GM06990 (cell line): ENCODE measurements at regions not wholly inside any gene's neighbourhood (a gene's known extent, or its start where the extent isn't known, plus 50 kb on each side); places are given as distances from the start of the nearest gene placed in this dataset.
"Not testable (repeated sequence)": the region's sequence is repeated elsewhere in the genome, so short reads cannot be mapped to it uniquely, and the experiment has no call there.

Source experiments
- DNase-seq: peaks from one replicate; pipeline ENCODE4 v3.0.0-alpha.2; 2011; ENCODE audit not compliant: insufficient read length; ENCODE audit errors: extremely low read depth
- H3K27me3 ChIP-seq: replicated peaks from 2 replicates; pipeline ENCODE4 v1.6.0; 2011; ENCODE audit warnings: low read length; ENCODE audit not compliant: control insufficient read depth, insufficient read depth
- H3K36me3 ChIP-seq: 2 replicates; pipeline ENCODE4 v1.5.1; 2011; ENCODE audit warnings: low read length; ENCODE audit not compliant: control insufficient read depth, insufficient read depth
- H3K4me3 ChIP-seq: replicated peaks from 2 replicates; pipeline ENCODE4 v1.5.1; 2011; ENCODE audit warnings: low read depth, mild to moderate bottlenecking, control low read depth, low read length
- CTCF ChIP-seq: IDR thresholded peaks from 2 replicates; pipeline ENCODE4 v1.5.1; 2011; ENCODE audit warnings: low read length, control low read depth, mild to moderate bottlenecking, inconsistent platforms; ENCODE audit not compliant: insufficient read depth, poor library complexity, severe bottlenecking

GRCh38 chr6:144510859-144511258 is 225.7 kb downstream of the UTRN start:
- TF ChIP-seq CTCF = no peak
- no peaks in the 10 kb centered on the region for H3K27me3 ChIP-seq
- DNase-seq = no peak
- no peak overlapping the region for H3K4me3 ChIP-seq
- H3K36me3 ChIP-seq = no peaks in the 10 kb centered on the region; the same call in 1 of the 2 replicates

GRCh38 chr6:144515761-144516160 is 230.6 kb downstream of the UTRN start:
- no peak overlapping the region for H3K4me3 ChIP-seq
- DNase-seq = no peak
- H3K36me3 ChIP-seq = no peaks in the 10 kb centered on the region
- TF ChIP-seq CTCF = no peak
- no peaks in the 10 kb centered on the region for H3K27me3 ChIP-seq

- H3K36me3 ChIP-seq = peaks cover 1% of the 10 kb centered on the region; the same call in 1 of the 2 replicates
- no peak for DNase-seq
- no peak for TF ChIP-seq CTCF
These were observed 234.3 kb downstream of the UTRN start for GRCh38 chr6:144519426-144519825.

GRCh38 chr6:144528743-144529425 is 243.7 kb downstream of the UTRN start:
- TF ChIP-seq CTCF = no peak
- Histone ChIP-seq H3K36me3 (peaks cover 4% of the 10 kb centered on the region), H3K27me3 (no peaks in the 10 kb centered on the region), H3K4me3 (no peak overlapping the region)
- no peak for DNase-seq

More at GRCh38 chr6:144519426-144519825, 234.3 kb downstream of the UTRN start:
- Histone ChIP-seq H3K27me3 (no peaks in the 10 kb centered on the region), H3K4me3 (no peak overlapping the region)

GRCh38 chr6:144530118-144530517 is 245.0 kb downstream of the UTRN start:
- Histone ChIP-seq H3K4me3 (no peak overlapping the region), H3K36me3 (peaks cover 4% of the 10 kb centered on the region), H3K27me3 (no peaks in the 10 kb centered on the region)
- no peak for TF ChIP-seq CTCF
- DNase-seq = no peak

- DNase-seq, H3K4me3 ChIP-seq, H3K36me3 ChIP-seq, H3K27me3 ChIP-seq: not testable (repeated sequence)
These were observed 247.1 kb downstream of the UTRN start for GRCh38 chr6:144532238-144532637.
